WTC11 (cell line): ENCODE measurements at regions not wholly inside any gene's neighbourhood (a gene's known extent, or its start where the extent isn't known, plus 50 kb on each side); places are given as distances from the start of the nearest gene placed in this dataset.
"Not testable (repeated sequence)": the region's sequence is repeated elsewhere in the genome, so short reads cannot be mapped to it uniquely, and the experiment has no call there.

Experiments used
- CTCF ChIP-seq: fragments of 200-600 bp; IDR thresholded peaks from 2 replicates; pipeline ENCODE4 v1.8.0; 2022; ENCODE audit warnings: antibody characterized with exemption
- NR1H2 ChIP-seq: sonication (generic); formaldehyde crosslinking; IDR thresholded peaks from 2 replicates; pipeline ENCODE4 v1.9.0; 2021; ENCODE audit warnings: mild to moderate bottlenecking, moderate library complexity, missing genetic modification reagents
- ZNF281 ChIP-seq: sonication (generic); formaldehyde crosslinking; IDR thresholded peaks from 2 replicates; pipeline ENCODE4 v1.8.0; 2023; ENCODE audit warnings: mild to moderate bottlenecking, missing genetic modification reagents

DNA sequence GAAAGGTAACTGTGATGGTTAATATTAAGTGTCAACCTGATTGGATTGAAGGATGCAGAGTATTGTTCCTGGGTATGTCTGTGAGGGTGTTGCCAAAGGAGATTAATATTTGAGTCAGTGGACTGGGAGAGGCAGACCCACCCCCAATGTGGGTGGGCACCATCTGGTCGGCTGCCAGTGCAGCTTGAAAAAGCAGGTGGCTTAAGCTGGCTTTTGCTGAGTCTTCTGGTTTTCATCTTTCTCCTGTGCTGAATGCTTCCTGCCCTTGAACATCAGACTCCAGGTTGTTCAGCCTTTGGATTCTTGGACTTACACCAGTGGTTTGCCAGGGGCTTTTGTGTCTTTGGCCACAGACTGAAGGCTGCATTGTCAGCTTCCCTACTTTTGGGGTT, 243.2 kb downstream of the ATXN7L3B start:
- not testable (repeated sequence) for TF ChIP-seq NR1H2 (CRISPR knock-in tag); CTCF; ZNF281 (CRISPR knock-in tag)
